G401 (cell line): ENCODE measurements at regions not wholly inside any gene's neighbourhood (a gene's known extent, or its start where the extent isn't known, plus 50 kb on each side); places are given as distances from the start of the nearest gene placed in this dataset.
A peak's percentile ranks its signal among the peaks of the same experiment; 100 is the strongest.

ENCODE experiments used
- DNase-seq: peaks from one replicate; pipeline ENCODE4 v3.0.0-alpha.2; 2015; ENCODE audit warnings: low spot score
- in situ Hi-C: cut with HindIII; loops from 2 replicates; pipeline ENCODE4 v1.10.0; 2016; ENCODE audit warnings: low sequenced_read_pairs, mixed read lengths

- peak; percentile 16 for DNase-seq
- in situ Hi-C loops, result no loop called here
Measured at GRCh38 chr12:87801860-87802720, 227.1 kb downstream of the C12orf50 start.

- DNase-seq, result no peak
- in situ Hi-C loops, result no loop called here
Measured at GRCh38 chr12:87796961-87797516, 232.2 kb downstream of the C12orf50 start.

GRCh38 chr12:87795555-87795954, 233.6 kb downstream of the C12orf50 start:
- in situ Hi-C loops, result no loop called here
- no peak for DNase-seq

GRCh38 chr12:87794854-87795253, 234.3 kb downstream of the C12orf50 start:
- DNase-seq, result no peak
- in situ Hi-C loops, result no loop called here

- no peak for DNase-seq
- in situ Hi-C loops, result no loop called here
Measured at GRCh38 chr12:87793131-87793530, 236.1 kb downstream of the C12orf50 start.

GRCh38 chr12:87784350-87784749, 244.9 kb downstream of the C12orf50 start:
- no peak for DNase-seq
- in situ Hi-C loops, result no loop called here

GRCh38 chr12:87783467-87783866, 245.7 kb downstream of the C12orf50 start:
- DNase-seq, result no peak
- in situ Hi-C loops, result no loop called here

- in situ Hi-C loops, result no loop called here
- no peak for DNase-seq
Measured at GRCh38 chr12:87782838-87783237, 246.4 kb downstream of the C12orf50 start.

GRCh38 chr12:87779858-87780498, 249.2 kb downstream of the C12orf50 start:
- in situ Hi-C loops, result no loop called here
- DNase-seq, result no peak

- DNase-seq, result no peak
Measured at GRCh38 chr12:87779016-87779415, 250.2 kb downstream of the C12orf50 start.

GRCh38 chr12:87778065-87778464, 251.1 kb downstream of the C12orf50 start:
- in situ Hi-C loops, result no loop called here
- no peak for DNase-seq

More at GRCh38 chr12:87779016-87779415, 250.2 kb downstream of the C12orf50 start:
- in situ Hi-C loops, result no loop called here

- in situ Hi-C loops, result no loop called here
- no peak for DNase-seq
Measured at GRCh38 chr12:87775784-87776183, 253.4 kb downstream of the C12orf50 start.

- in situ Hi-C loops, result no loop called here
- DNase-seq, result no peak
Measured at GRCh38 chr12:87775051-87775450, 254.2 kb downstream of the C12orf50 start.

- in situ Hi-C loops, result no loop called here
- DNase-seq, result no peak
Measured at GRCh38 chr12:87772401-87772800, 256.8 kb downstream of the C12orf50 start.

GRCh38 chr12:87768501-87769287, 260.5 kb downstream of the C12orf50 start:
- DNase-seq, result no peak
- in situ Hi-C loops, result no loop called here

- in situ Hi-C loops, result no loop called here
- DNase-seq, result no peak
Measured at GRCh38 chr12:87766044-87766443, 263.2 kb downstream of the C12orf50 start.

GRCh38 chr12:87760943-87761342, 268.3 kb downstream of the C12orf50 start:
- no peak for DNase-seq
- in situ Hi-C loops, result no loop called here

- in situ Hi-C loops, result no loop called here
- DNase-seq, result no peak
Measured at GRCh38 chr12:87758271-87758670, 270.9 kb downstream of the C12orf50 start.

- DNase-seq, result no peak
- in situ Hi-C loops, result no loop called here
Measured at GRCh38 chr12:87756721-87757120, 272.5 kb downstream of the C12orf50 start.

- in situ Hi-C loops, result no loop called here
- DNase-seq, result no peak
Measured at GRCh38 chr12:87756111-87756510, 273.1 kb downstream of the C12orf50 start.
